Lower lobe of right lung (tissue), 2 donors: ENCODE measurements at regions not wholly inside any gene's neighbourhood (a gene's known extent, or its start where the extent isn't known, plus 50 kb on each side); places are given as distances from the start of the nearest gene placed in this dataset.

Experiments used
- ATAC-seq, 2 donors: fragments of 200-7000 bp; cut with Tn5 transposase; one replicate each; pipeline ENCODE4 v1.9.1; 2020 to 2022; ENCODE audit warnings: mild to moderate bottlenecking in 2 of 2, moderate library complexity in 2 of 2
- DNase-seq: peaks from one replicate; pipeline ENCODE4 v3.0.0-alpha.2; 2020
- H3K27ac ChIP-seq: fragments of 200-600 bp; one replicate; pipeline ENCODE4 v1.8.0; 2022
- H3K27me3 ChIP-seq: fragments of 200-600 bp; one replicate; pipeline ENCODE4 v1.8.0; 2022; ENCODE audit warnings: low read depth
- H3K36me3 ChIP-seq: fragments of 200-600 bp; one replicate; pipeline ENCODE4 v1.8.0; 2022; ENCODE audit warnings: mild to moderate bottlenecking
- H3K4me1 ChIP-seq: fragments of 200-600 bp; one replicate; pipeline ENCODE4 v1.8.0; 2022
- H3K4me3 ChIP-seq: fragments of 200-600 bp; one replicate; pipeline ENCODE4 v1.8.0; 2022; ENCODE audit warnings: mild to moderate bottlenecking
- H3K9me3 ChIP-seq: fragments of 200-600 bp; one replicate; pipeline ENCODE4 v1.8.0; 2022
- CTCF ChIP-seq: fragments of 200-600 bp; IDR thresholded peaks from one replicate; pipeline ENCODE4 v1.8.0; 2022; ENCODE audit warnings: antibody characterized with exemption, mild to moderate bottlenecking
- intact Hi-C: fragments of 100-400 bp; cut with DNase I; formaldehyde crosslinking; loops from one replicate; pipeline ENCODE4 v1.11.0; 2022
- donor health status: DM: no; HTN: yes; CAD: no; lungs with severe emphysema.

GRCh38 chr6:150465610-150466009 lies 96.8 kb downstream of the IYD start:
- Histone ChIP-seq H3K27ac (no peak overlapping the region), H3K4me3 (no peak overlapping the region), H3K27me3 (no peaks in the 10 kb centered on the region), H3K4me1 (no peaks in the 10 kb centered on the region), H3K36me3 (no peaks in the 10 kb centered on the region), H3K9me3 (no peaks in the 10 kb centered on the region)
- intact Hi-C loops, result no loop called here
- no peak for DNase-seq
- ATAC-seq, result no peak
- no peak for TF ChIP-seq CTCF

GRCh38 chr6:150466196-150466595 lies 97.4 kb downstream of the IYD start:
- Histone ChIP-seq H3K27me3 (no peaks in the 10 kb centered on the region), H3K27ac (no peak overlapping the region), H3K9me3 (no peaks in the 10 kb centered on the region), H3K4me3 (no peak overlapping the region), H3K36me3 (no peaks in the 10 kb centered on the region), H3K4me1 (no peaks in the 10 kb centered on the region)
- intact Hi-C loops, result no loop called here
- no peak for TF ChIP-seq CTCF
- DNase-seq (no peak), ATAC-seq (no peak)

- Histone ChIP-seq H3K36me3 (no peaks in the 10 kb centered on the region), H3K4me1 (no peaks in the 10 kb centered on the region), H3K4me3 (no peak overlapping the region), H3K9me3 (no peaks in the 10 kb centered on the region), H3K27ac (no peak overlapping the region), H3K27me3 (no peaks in the 10 kb centered on the region)
- intact Hi-C loops, result no loop called here
- TF ChIP-seq CTCF, result no peak
- DNase-seq (no peak), ATAC-seq (no peak)
Observed at GRCh38 chr6:150470131-150470530, 101.3 kb downstream of the IYD start.

GRCh38 chr6:150470960-150471665 lies 102.3 kb downstream of the IYD start:
- ATAC-seq (no peak), DNase-seq (no peak)
- H3K9me3 ChIP-seq, result no peaks in the 10 kb centered on the region
- no peak overlapping the region for H3K27ac ChIP-seq
- no peak overlapping the region for H3K4me3 ChIP-seq
- TF ChIP-seq CTCF, result no peak
- no peaks in the 10 kb centered on the region for H3K27me3 ChIP-seq
- no peaks in the 10 kb centered on the region for H3K36me3 ChIP-seq
- intact Hi-C loops, result no loop called here
- H3K4me1 ChIP-seq, result no peaks in the 10 kb centered on the region

- Histone ChIP-seq H3K4me1 (peaks cover 5% of the 10 kb centered on the region), H3K36me3 (no peaks in the 10 kb centered on the region), H3K27me3 (no peaks in the 10 kb centered on the region), H3K9me3 (no peaks in the 10 kb centered on the region), H3K4me3 (no peak overlapping the region), H3K27ac (no peak overlapping the region)
- TF ChIP-seq CTCF, result no peak
- ATAC-seq (no peak), DNase-seq (no peak)
- intact Hi-C loops, result no loop called here
Observed at GRCh38 chr6:150478656-150479545, 110.1 kb downstream of the IYD start.
